ENCODE measurements at regions not wholly inside any gene's neighbourhood (a gene's known extent, or its start where the extent isn't known, plus 50 kb on each side); places are given as distances from the start of the nearest gene placed in this dataset.

DNA sequence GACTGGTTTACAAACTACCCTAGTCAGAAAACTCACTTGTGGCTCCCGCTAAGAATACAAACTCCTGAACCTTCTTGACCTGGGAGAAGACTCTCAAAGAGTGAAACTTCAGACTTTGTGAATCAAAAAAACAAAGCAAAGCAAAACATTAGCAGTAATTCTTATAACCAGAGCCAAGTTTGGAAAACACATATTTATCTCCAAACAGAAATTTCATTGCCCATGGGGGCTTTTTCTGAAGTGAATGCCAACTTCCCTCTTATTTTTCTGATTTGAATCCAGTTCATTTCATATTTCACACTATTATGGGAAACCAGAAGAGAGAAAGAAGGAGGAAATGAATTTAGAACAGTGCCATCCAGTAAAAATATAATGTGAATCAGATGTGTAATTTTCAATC lies 55.7 kb upstream of the ZNF385D start:
- TF ChIP-seq PPARA (CRISPR knock-in tag; IDR thresholded peaks at IDR 0.05; ENCODE audit: borderline replicate concordance) (no peak), ESRRG (CRISPR knock-in tag; IDR thresholded peaks at IDR 0.05) (no peak), ARNTL (CRISPR knock-in tag; IDR thresholded peaks at IDR 0.05; ENCODE audit: borderline replicate concordance, low read depth) (no peak), TOX (CRISPR knock-in tag; IDR thresholded peaks at IDR 0.05; ENCODE audit: borderline replicate concordance) (no peak)
- TF ChIP-seq, protein P1, sequence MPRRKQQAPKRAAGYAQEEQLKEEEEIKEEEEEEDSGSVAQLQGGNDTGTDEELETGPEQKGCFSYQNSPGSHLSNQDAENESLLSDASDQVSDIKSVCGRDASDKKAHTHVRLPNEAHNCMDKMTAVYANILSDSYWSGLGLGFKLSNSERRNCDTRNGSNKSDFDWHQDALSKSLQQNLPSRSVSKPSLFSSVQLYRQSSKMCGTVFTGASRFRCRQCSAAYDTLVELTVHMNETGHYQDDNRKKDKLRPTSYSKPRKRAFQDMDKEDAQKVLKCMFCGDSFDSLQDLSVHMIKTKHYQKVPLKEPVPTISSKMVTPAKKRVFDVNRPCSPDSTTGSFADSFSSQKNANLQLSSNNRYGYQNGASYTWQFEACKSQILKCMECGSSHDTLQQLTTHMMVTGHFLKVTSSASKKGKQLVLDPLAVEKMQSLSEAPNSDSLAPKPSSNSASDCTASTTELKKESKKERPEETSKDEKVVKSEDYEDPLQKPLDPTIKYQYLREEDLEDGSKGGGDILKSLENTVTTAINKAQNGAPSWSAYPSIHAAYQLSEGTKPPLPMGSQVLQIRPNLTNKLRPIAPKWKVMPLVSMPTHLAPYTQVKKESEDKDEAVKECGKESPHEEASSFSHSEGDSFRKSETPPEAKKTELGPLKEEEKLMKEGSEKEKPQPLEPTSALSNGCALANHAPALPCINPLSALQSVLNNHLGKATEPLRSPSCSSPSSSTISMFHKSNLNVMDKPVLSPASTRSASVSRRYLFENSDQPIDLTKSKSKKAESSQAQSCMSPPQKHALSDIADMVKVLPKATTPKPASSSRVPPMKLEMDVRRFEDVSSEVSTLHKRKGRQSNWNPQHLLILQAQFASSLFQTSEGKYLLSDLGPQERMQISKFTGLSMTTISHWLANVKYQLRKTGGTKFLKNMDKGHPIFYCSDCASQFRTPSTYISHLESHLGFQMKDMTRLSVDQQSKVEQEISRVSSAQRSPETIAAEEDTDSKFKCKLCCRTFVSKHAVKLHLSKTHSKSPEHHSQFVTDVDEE (CRISPR knock-in tag; IDR thresholded peaks at IDR 0.05) = no peak

Data from SK-N-SH treated with all-trans-retinoic acid at 6 μM for 48 hours (cell line).